ENCODE measurements at regions not wholly inside any gene's neighbourhood (a gene's known extent, or its start where the extent isn't known, plus 50 kb on each side); places are given as distances from the start of the nearest gene placed in this dataset.

DNA sequence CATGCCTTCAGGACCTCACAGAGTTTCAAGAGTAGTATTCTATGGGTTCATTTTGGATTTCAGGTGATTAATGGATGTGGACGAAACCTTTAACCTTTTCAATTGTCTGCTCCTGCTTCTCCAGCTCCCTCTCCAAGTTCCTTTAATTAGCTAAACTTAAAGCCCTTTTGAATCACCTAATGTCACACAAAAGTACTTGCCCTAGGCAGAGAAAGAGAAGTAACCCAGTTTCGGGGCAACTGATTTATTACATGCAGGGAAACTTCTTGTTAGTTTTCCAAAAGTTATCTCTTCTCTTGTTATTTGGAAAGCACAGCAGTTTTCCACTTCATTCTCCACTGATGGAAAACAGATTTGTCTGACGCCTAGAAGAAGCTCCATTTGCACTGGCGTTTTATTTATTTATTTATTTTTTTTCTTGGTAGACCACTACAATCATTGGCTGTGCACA lies 407.7 kb upstream of the JARID2 start:
- Histone ChIP-seq H3K9me3 (ENCODE audit: control insufficient read depth, low read length) (no peaks in the 10 kb centered on the region), H2BK120ac (ENCODE audit: low read depth, low read length) (no peak overlapping the region), H3K36me3 (ENCODE audit: control insufficient read depth in 1 of 2, insufficient read depth in 2 of 2, low read depth in 1 of 2, low read length in 2 of 2) (no peaks in the 10 kb centered on the region), H3K4ac (ENCODE audit: low read depth in 1 of 2, low read length in 2 of 2) (no peak overlapping the region), H2AFZ (ENCODE audit: low read depth, low read length) (no peak overlapping the region), H3K4me2 (ENCODE audit: low read length, poor library complexity, severe bottlenecking) (no peak overlapping the region), H2BK15ac (ENCODE audit: low read depth, poor library complexity, severe bottlenecking) (no peak overlapping the region), H3K79me1 (replicated peaks; ENCODE audit: low read length, poor library complexity, severe bottlenecking) (no peaks in the 10 kb centered on the region), H3K18ac (ENCODE audit: low read depth in 1 of 2, low read length in 2 of 2) (no peak overlapping the region), H2BK5ac (ENCODE audit: low read depth, low read length, poor library complexity, severe bottlenecking) (no peak overlapping the region), H3K27me3 (ENCODE audit: control insufficient read depth in 1 of 2, insufficient read depth in 1 of 2, low read length in 2 of 2) (peaks cover 0 to 16% of the 10 kb centered on the region in 2 experiments), H4K8ac (ENCODE audit: low read length) (no peak overlapping the region), H2BK12ac (ENCODE audit: low read length in 2 of 2) (no peak overlapping the region), H3K4me1 (ENCODE audit: control insufficient read depth, insufficient read depth, low read depth, low read length) (no peaks in the 10 kb centered on the region), H3K27ac (ENCODE audit: low read length, poor library complexity, severe bottlenecking) (no peak overlapping the region), H3K23ac (ENCODE audit: low read length in 2 of 2) (no peak overlapping the region), H3K14ac (ENCODE audit: low read length in 2 of 2) (no peak overlapping the region), H2AK5ac (ENCODE audit: low read length, severe bottlenecking) (no peak overlapping the region), H3K9ac (ENCODE audit: low read length) (no peak overlapping the region), H3K4me3 (ENCODE audit: insufficient read depth in 1 of 2, low read depth in 1 of 2, low read length in 2 of 2) (no peak overlapping the region), H4K91ac (ENCODE audit: low read length) (no peak overlapping the region)
- WGBS, result 59% methylated on average over 4 of the region's 4 CpGs
- DNase-seq, result no peak

- no peak overlapping the region for H2BK5ac ChIP-seq (ENCODE audit: low read depth, low read length, poor library complexity, severe bottlenecking)
- H3K27ac ChIP-seq (ENCODE audit: low read length, poor library complexity, severe bottlenecking), result no peak overlapping the region
- H3K79me1 ChIP-seq (replicated peaks; ENCODE audit: low read length, poor library complexity, severe bottlenecking), result no peaks in the 10 kb centered on the region
- no peak overlapping the region for H4K91ac ChIP-seq (ENCODE audit: low read length)
- peak overlapping the region; percentile 23 for H4K8ac ChIP-seq (ENCODE audit: low read length)
- H2AK5ac ChIP-seq (ENCODE audit: low read length, severe bottlenecking), result no peak overlapping the region
- H3K4me1 ChIP-seq (ENCODE audit: control insufficient read depth, insufficient read depth, low read depth, low read length), result no peaks in the 10 kb centered on the region
- DNase-seq, result peak; percentile 98
- peaks cover 0 to 11% of the 10 kb centered on the region in 2 experiments for H3K27me3 ChIP-seq (ENCODE audit: control insufficient read depth in 1 of 2, insufficient read depth in 1 of 2, low read length in 2 of 2)
- H3K23ac ChIP-seq (ENCODE audit: low read length in 2 of 2), result no peak overlapping the region
- no peak overlapping the region for H2BK15ac ChIP-seq (ENCODE audit: low read depth, poor library complexity, severe bottlenecking)
- no peak overlapping the region for H2BK120ac ChIP-seq (ENCODE audit: low read depth, low read length)
- no peaks in the 10 kb centered on the region for H3K9me3 ChIP-seq (ENCODE audit: control insufficient read depth, low read length)
- H3K18ac ChIP-seq (ENCODE audit: low read depth in 1 of 2, low read length in 2 of 2), result no peak overlapping the region
- no peak overlapping the region for H3K14ac ChIP-seq (ENCODE audit: low read length in 2 of 2)
- H2AFZ ChIP-seq (ENCODE audit: low read depth, low read length), result no peak overlapping the region
- H3K36me3 ChIP-seq (ENCODE audit: control insufficient read depth in 1 of 2, insufficient read depth in 2 of 2, low read depth in 1 of 2, low read length in 2 of 2), result no peaks in the 10 kb centered on the region
- H3K4ac ChIP-seq (ENCODE audit: low read depth in 1 of 2, low read length in 2 of 2), result no peak overlapping the region
- no peak overlapping the region for H3K4me2 ChIP-seq (ENCODE audit: low read length, poor library complexity, severe bottlenecking)
- H2BK12ac ChIP-seq (ENCODE audit: low read length in 2 of 2), result no peak overlapping the region
- WGBS, result 2% methylated on average over 8 of the region's 8 CpGs
- H3K4me3 ChIP-seq (ENCODE audit: insufficient read depth in 1 of 2, low read depth in 1 of 2, low read length in 2 of 2), result no peak overlapping the region
- H3K9ac ChIP-seq (ENCODE audit: low read length), result peak overlapping the region; percentile 66
These were observed 403.9 kb upstream of the JARID2 start for GRCh38 chr6:14841901-14842421.

DNA sequence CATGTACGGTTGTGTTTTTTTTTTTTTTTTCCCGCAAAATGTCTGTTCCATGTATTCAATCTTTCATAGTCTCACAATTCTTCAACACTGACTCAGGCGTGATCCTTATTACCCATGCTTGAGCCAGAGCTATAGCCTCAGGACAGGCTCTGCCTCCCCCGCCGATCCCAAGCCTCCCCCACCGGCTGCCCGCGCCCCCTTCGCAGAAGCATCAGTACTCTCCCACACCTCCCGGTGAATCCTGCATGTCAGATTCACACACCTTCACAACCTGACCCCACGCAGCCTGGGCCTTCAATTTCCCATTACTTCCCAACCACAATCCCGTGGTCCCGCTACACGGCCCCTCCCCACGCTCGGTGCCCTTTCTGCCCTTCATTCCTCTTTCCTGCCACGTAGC lies 401.5 kb upstream of the JARID2 start:
- 94% methylated on average over 16 of the region's 17 CpGs for WGBS
- no peak for DNase-seq
- no peak overlapping the region for H3K4me2 ChIP-seq (ENCODE audit: low read length, poor library complexity, severe bottlenecking)
- no peak overlapping the region for H4K8ac ChIP-seq (ENCODE audit: low read length)
- no peaks in the 10 kb centered on the region for H3K4me1 ChIP-seq (ENCODE audit: control insufficient read depth, insufficient read depth, low read depth, low read length)
- H3K27ac ChIP-seq (ENCODE audit: low read length, poor library complexity, severe bottlenecking), result no peak overlapping the region
- H3K79me1 ChIP-seq (replicated peaks; ENCODE audit: low read length, poor library complexity, severe bottlenecking), result no peaks in the 10 kb centered on the region
- H2BK5ac ChIP-seq (ENCODE audit: low read depth, low read length, poor library complexity, severe bottlenecking), result no peak overlapping the region
- no peak overlapping the region for H3K4ac ChIP-seq (ENCODE audit: low read depth in 1 of 2, low read length in 2 of 2)
- no peaks in the 10 kb centered on the region for H3K27me3 ChIP-seq (ENCODE audit: control insufficient read depth in 1 of 2, insufficient read depth in 1 of 2, low read length in 2 of 2)
- H2BK15ac ChIP-seq (ENCODE audit: low read depth, poor library complexity, severe bottlenecking), result no peak overlapping the region
- H3K18ac ChIP-seq (ENCODE audit: low read depth in 1 of 2, low read length in 2 of 2), result peak overlapping the region; percentile 2 to 88
- H3K9me3 ChIP-seq (ENCODE audit: control insufficient read depth, low read length), result no peaks in the 10 kb centered on the region
- H2BK12ac ChIP-seq (ENCODE audit: low read length in 2 of 2), result peak overlapping the region in 1 of 2 experiments; percentile 21
- H3K4me3 ChIP-seq (ENCODE audit: insufficient read depth in 1 of 2, low read depth in 1 of 2, low read length in 2 of 2), result no peak overlapping the region
- H2AK5ac ChIP-seq (ENCODE audit: low read length, severe bottlenecking), result no peak overlapping the region
- H2BK120ac ChIP-seq (ENCODE audit: low read depth, low read length), result no peak overlapping the region
- H4K91ac ChIP-seq (ENCODE audit: low read length), result peak overlapping the region; percentile 57
- H3K14ac ChIP-seq (ENCODE audit: low read length in 2 of 2), result peak overlapping the region in 1 of 2 experiments; percentile 44
- no peak overlapping the region for H2AFZ ChIP-seq (ENCODE audit: low read depth, low read length)
- H3K9ac ChIP-seq (ENCODE audit: low read length), result no peak overlapping the region
- H3K36me3 ChIP-seq (ENCODE audit: control insufficient read depth in 1 of 2, insufficient read depth in 2 of 2, low read depth in 1 of 2, low read length in 2 of 2), result no peaks in the 10 kb centered on the region
- H3K23ac ChIP-seq (ENCODE audit: low read length in 2 of 2), result no peak overlapping the region

GRCh38 chr6:14848019-14848418 lies 397.9 kb upstream of the JARID2 start:
- Histone ChIP-seq H2BK120ac (ENCODE audit: low read depth, low read length) (no peak overlapping the region), H4K91ac (ENCODE audit: low read length) (no peak overlapping the region), H3K23ac (ENCODE audit: low read length in 2 of 2) (peak overlapping the region in 1 of 2 experiments; percentile 69), H3K14ac (ENCODE audit: low read length in 2 of 2) (no peak overlapping the region), H3K4me3 (ENCODE audit: insufficient read depth in 1 of 2, low read depth in 1 of 2, low read length in 2 of 2) (no peak overlapping the region), H3K18ac (ENCODE audit: low read depth in 1 of 2, low read length in 2 of 2) (no peak overlapping the region), H3K4me1 (ENCODE audit: control insufficient read depth, insufficient read depth, low read depth, low read length) (no peaks in the 10 kb centered on the region), H3K9ac (ENCODE audit: low read length) (no peak overlapping the region), H3K79me1 (replicated peaks; ENCODE audit: low read length, poor library complexity, severe bottlenecking) (no peaks in the 10 kb centered on the region), H3K9me3 (ENCODE audit: control insufficient read depth, low read length) (no peaks in the 10 kb centered on the region), H2AK5ac (ENCODE audit: low read length, severe bottlenecking) (no peak overlapping the region), H2BK5ac (ENCODE audit: low read depth, low read length, poor library complexity, severe bottlenecking) (no peak overlapping the region), H2BK12ac (ENCODE audit: low read length in 2 of 2) (no peak overlapping the region), H2AFZ (ENCODE audit: low read depth, low read length) (no peak overlapping the region), H3K36me3 (ENCODE audit: control insufficient read depth in 1 of 2, insufficient read depth in 2 of 2, low read depth in 1 of 2, low read length in 2 of 2) (no peaks in the 10 kb centered on the region), H3K4ac (ENCODE audit: low read depth in 1 of 2, low read length in 2 of 2) (no peak overlapping the region), H3K4me2 (ENCODE audit: low read length, poor library complexity, severe bottlenecking) (peak overlapping the region; percentile 9), H4K8ac (ENCODE audit: low read length) (no peak overlapping the region), H2BK15ac (ENCODE audit: low read depth, poor library complexity, severe bottlenecking) (no peak overlapping the region), H3K27me3 (ENCODE audit: control insufficient read depth in 1 of 2, insufficient read depth in 1 of 2, low read length in 2 of 2) (no peaks in the 10 kb centered on the region), H3K27ac (ENCODE audit: low read length, poor library complexity, severe bottlenecking) (no peak overlapping the region)
- DNase-seq, result no peak
- WGBS, result 81% methylated on average over 3 of the region's 3 CpGs

Data from mesenchymal stem cell (in vitro differentiated cells and primary cell).